H1 (cell line): ENCODE measurements at regions not wholly inside any gene's neighbourhood (a gene's known extent, or its start where the extent isn't known, plus 50 kb on each side); places are given as distances from the start of the nearest gene placed in this dataset.

Experiments
- CTCF ChIA-PET: fragments of 300-600 bp; sonication (Branson Sonifier 250); formaldehyde crosslinking; loops from one replicate; lab custom pipeline; 2021; ENCODE audit not compliant: partially characterized antibody; lab: Charles Lee
- POLR2A ChIA-PET: fragments of 300-600 bp; sonication (Branson Sonifier 250); formaldehyde crosslinking; loops from one replicate; lab custom pipeline; 2021; ENCODE audit warnings: inconsistent platforms; ENCODE audit not compliant: partially characterized antibody; lab: Charles Lee
- DNase-seq, 2 experiments: peaks; one replicate each; pipeline versions ENCODE4 v3.0.0 to v3.0.0-alpha.2; 2010 to 2022; ENCODE audit warnings: low spot score in 2 of 2, low read depth in 1 of 2, mixed read lengths in 1 of 2
- FAIRE-seq: peaks from 2 replicates; lab custom pipeline; 2011; peaks lifted over from hg19 to GRCh38; lab: Jason Lieb, UNC
- H2AFZ ChIP-seq: 2 replicates; pipeline ENCODE4 v1.8.1; 2012; ENCODE audit warnings: low read length, inconsistent platforms
- H2AK5ac ChIP-seq: 2 replicates; pipeline ENCODE4 v1.6.1; 2013; ENCODE audit warnings: low read depth, low read length
- H2BK120ac ChIP-seq: replicated peaks from 2 replicates; pipeline ENCODE3; 2013; ENCODE audit warnings: low read depth, low read length, inconsistent platforms
- H2BK12ac ChIP-seq: 2 replicates; pipeline ENCODE4 v1.6.1; 2013; ENCODE audit warnings: low read depth, low read length
- H2BK15ac ChIP-seq: 2 replicates; pipeline ENCODE4 v1.6.1; 2013; ENCODE audit warnings: low read length
- H2BK20ac ChIP-seq: 2 replicates; pipeline ENCODE4 v1.6.1; 2013; ENCODE audit warnings: low read length
- H2BK5ac ChIP-seq: 2 replicates; pipeline ENCODE4 v1.6.1; 2013; ENCODE audit warnings: low read depth, low read length
- H3K14ac ChIP-seq: 2 replicates; pipeline ENCODE4 v1.6.1; 2013; ENCODE audit warnings: inconsistent platforms; ENCODE audit not compliant: insufficient read length
- H3K18ac ChIP-seq: 2 replicates; pipeline ENCODE4 v1.6.1; 2013; ENCODE audit warnings: low read length; ENCODE audit errors: extremely low read depth
- H3K23ac ChIP-seq: 2 replicates; pipeline ENCODE4 v1.6.1; 2013; ENCODE audit warnings: inconsistent platforms; ENCODE audit not compliant: insufficient read length
- H3K23me2 ChIP-seq: 2 replicates; pipeline ENCODE4 v1.6.1; 2013; ENCODE audit warnings: low read depth, low read length
- H3K27ac ChIP-seq: 2 replicates; pipeline ENCODE4 v1.6.1; 2011; ENCODE audit warnings: low read depth, low read length, inconsistent platforms
- H3K27me3 ChIP-seq, 4 experiments: replicated peaks in 1 of 4; 1 replicate in 1 of 4; 2 replicates in 3 of 4; pipeline versions ENCODE4 v1.6.1 to v1.8.1; 2011 to 2013; ENCODE audit warnings: low read length in 3 of 4, mild to moderate bottlenecking in 3 of 4, inconsistent platforms in 2 of 4, mixed read lengths in 2 of 4, moderate library complexity in 1 of 4; ENCODE audit not compliant: control insufficient read depth in 3 of 4, insufficient read depth in 3 of 4; ENCODE audit errors: extremely low read depth in 1 of 4
- H3K36me3 ChIP-seq, 4 experiments: 2 replicates each; pipeline versions ENCODE4 v1.6.1 to v1.8.1; 2011 to 2013; ENCODE audit warnings: mild to moderate bottlenecking in 4 of 4, low read length in 3 of 4, moderate library complexity in 2 of 4, control low read depth in 1 of 4, inconsistent platforms in 1 of 4; ENCODE audit not compliant: insufficient read depth in 4 of 4, control insufficient read depth in 2 of 4
- H3K4ac ChIP-seq: replicated peaks from 2 replicates; pipeline ENCODE3; 2013; ENCODE audit warnings: low read length, low read depth, mixed read lengths, inconsistent platforms; ENCODE audit not compliant: insufficient read length
- H3K4me1 ChIP-seq, 4 experiments: replicated peaks in 1 of 4; 1 replicate in 1 of 4; 2 replicates in 3 of 4; pipeline versions ENCODE4 v1.6.1 to v1.8.1; 2011 to 2013; ENCODE audit warnings: low read length in 3 of 4, inconsistent platforms in 2 of 4, mixed read lengths in 1 of 4; ENCODE audit not compliant: insufficient read depth in 4 of 4, control insufficient read depth in 3 of 4
- H3K4me2 ChIP-seq, 2 experiments: 2 replicates each; pipeline versions ENCODE4 v1.6.1 to v1.8.1; 2011 to 2013; ENCODE audit warnings: low read depth in 2 of 2, low read length in 2 of 2, control low read depth in 1 of 2, inconsistent platforms in 1 of 2, mild to moderate bottlenecking in 1 of 2; ENCODE audit not compliant: insufficient read depth in 1 of 2
- H3K4me3 ChIP-seq, 4 experiments: fragments of 200-600, 300-600 bp in 1 of 4; sonication (generic), shearing (Covaris generic), sonication (Bioruptor Twin) in 1 of 4; 2 replicates each; pipeline versions ENCODE4 v1.5.1 to v1.8.1; 2011 to 2016; ENCODE audit warnings: low read length in 4 of 4, low read depth in 3 of 4, control low read depth in 2 of 4, inconsistent platforms in 2 of 4, mild to moderate bottlenecking in 2 of 4, mixed read lengths in 1 of 4, moderate library complexity in 1 of 4; ENCODE audit not compliant: insufficient read depth in 2 of 4; ENCODE audit errors: extremely low read depth in 1 of 4
- H3K56ac ChIP-seq: replicated peaks from 2 replicates; pipeline ENCODE3; 2013; ENCODE audit warnings: low read depth, mild to moderate bottlenecking, mixed read lengths, low read length, inconsistent platforms; ENCODE audit not compliant: insufficient read length
- H3K79me1 ChIP-seq: 2 replicates; pipeline ENCODE4 v1.6.1; 2013; ENCODE audit warnings: low read depth, low read length, control low read depth
- H3K79me2 ChIP-seq, 2 experiments: 2 replicates each; pipeline versions ENCODE4 v1.6.1 to v1.8.1; 2012 to 2013; ENCODE audit warnings: low read length in 2 of 2, mild to moderate bottlenecking in 2 of 2, inconsistent platforms in 1 of 2; ENCODE audit not compliant: insufficient read depth in 2 of 2, control insufficient read depth in 1 of 2
- H3K9ac ChIP-seq, 4 experiments: replicated peaks in 1 of 4; 1 replicate in 1 of 4; 2 replicates in 3 of 4; pipeline versions ENCODE4 v1.6.1 to v1.8.1; 2011 to 2013; ENCODE audit warnings: low read depth in 3 of 4, low read length in 3 of 4, control low read depth in 2 of 4, mild to moderate bottlenecking in 2 of 4, moderate library complexity in 2 of 4, inconsistent platforms in 1 of 4; ENCODE audit errors: extremely low read depth in 1 of 4
- H3K9me3 ChIP-seq, 2 experiments: 2 replicates each; pipeline versions ENCODE4 v1.6.1 to v1.8.1; 2012 to 2013; ENCODE audit warnings: mild to moderate bottlenecking in 2 of 2, moderate library complexity in 2 of 2, control low read depth in 1 of 2, inconsistent platforms in 1 of 2, low read depth in 1 of 2, low read length in 1 of 2, mixed read lengths in 1 of 2; ENCODE audit not compliant: insufficient read depth in 2 of 2
- H4K20me1 ChIP-seq, 2 experiments: replicated peaks in 1 of 2; 2 replicates each; pipeline versions ENCODE3 to v1.8.1; 2011 to 2013; ENCODE audit warnings: inconsistent platforms in 2 of 2, low read length in 2 of 2, mild to moderate bottlenecking in 1 of 2; ENCODE audit not compliant: insufficient read depth in 2 of 2, control insufficient read depth in 1 of 2
- H4K5ac ChIP-seq: 2 replicates; pipeline ENCODE4 v1.6.1; 2013; ENCODE audit warnings: low read length, low read depth, mixed read lengths, inconsistent platforms; ENCODE audit not compliant: insufficient read length
- H4K8ac ChIP-seq: 2 replicates; pipeline ENCODE4 v1.8.0; 2013; ENCODE audit warnings: mild to moderate bottlenecking, moderate library complexity, low read length, inconsistent platforms; ENCODE audit not compliant: insufficient read depth; ENCODE audit errors: extremely low read depth
- H4K91ac ChIP-seq: replicated peaks from 2 replicates; pipeline ENCODE3; 2013; ENCODE audit warnings: low read length, mixed read lengths, inconsistent platforms; ENCODE audit not compliant: insufficient read length
- RAD21 ChIP-seq, 2 experiments: IDR thresholded peaks in 1 of 2; conservative IDR thresholded peaks in 1 of 2; 2 replicates each; pipeline ENCODE4 v1.6.1; 2011; ENCODE audit warnings: low read depth in 2 of 2, low read length in 2 of 2, improper control_type of control experiment in 1 of 2, inconsistent platforms in 1 of 2, mild to moderate bottlenecking in 1 of 2, moderate library complexity in 1 of 2
- SIRT6 ChIP-seq: IDR thresholded peaks from one replicate; pipeline ENCODE4 v1.7.1; 2012; ENCODE audit warnings: low read length, inconsistent platforms
- USF2 ChIP-seq: IDR thresholded peaks from 2 replicates; pipeline ENCODE4 v1.6.1; 2011; ENCODE audit warnings: low read length, improper control_type of control experiment
- WGBS, 2 experiments: shearing (Covaris generic) in 1 of 2; methylation state at CpG; one replicate each; pipeline versions ENCODE4 v1.1.6 to v1.1.7; 2013 to 2015; ENCODE audit warnings: low lambda C conversion rate in 2 of 2, mixed read lengths in 2 of 2, inconsistent platforms in 1 of 2, low coverage in 1 of 2, missing lambda C conversion rate in 1 of 2; ENCODE audit not compliant: insufficient replicate concordance in 2 of 2, insufficient coverage in 1 of 2, insufficient read length in 1 of 2; ENCODE audit errors: extremely low coverage in 1 of 2, missing lambda C conversion rate in 1 of 2; 5-methylcytosine and 5-hydroxymethylcytosine counted together
- TF ChIP-seq, protein P1 (sequence below), 3 experiments: IDR thresholded peaks; 1 replicate in 2 of 3; 2 replicates in 1 of 3; pipeline versions ENCODE4 v1.5.1 to v1.6.1; 2011; ENCODE audit warnings: low read length in 3 of 3, mild to moderate bottlenecking in 3 of 3, inconsistent platforms in 2 of 3, low read depth in 1 of 3, moderate library complexity in 1 of 3; ENCODE audit not compliant: insufficient read depth in 1 of 3; ENCODE audit errors: control extremely low read depth in 1 of 3

GRCh38 chr5:92838253-92838652 lies 742.8 kb downstream of the NR2F1-AS1 start:
- FAIRE-seq = no peak

More at GRCh38 chr5:92838253-92838652, 742.8 kb downstream of the NR2F1-AS1 start:
- no peak overlapping the region for H2BK5ac ChIP-seq
- no peaks in the 10 kb centered on the region for H3K79me2 ChIP-seq
- no peak overlapping the region for H2BK12ac ChIP-seq
- no peak overlapping the region for H4K91ac ChIP-seq
- H3K4me3 ChIP-seq = no peak overlapping the region
- no peak overlapping the region for H2BK120ac ChIP-seq
- DNase-seq = no peak
- H3K14ac ChIP-seq = no peak overlapping the region
- no peak overlapping the region for H3K18ac ChIP-seq
- H3K23ac ChIP-seq = no peak overlapping the region
- no peak overlapping the region for H4K8ac ChIP-seq
- ChIA-PET POLR2A (no interaction called here), CTCF (interaction anchor here (0.7 to 2.0 kb wide), 7 partner anchors 11 to 666 kb away, joined by 3 to 6 read pairs (median 3); no protein-coding TSS in a partner anchor)
- no peaks in the 10 kb centered on the region for H3K23me2 ChIP-seq
- H2BK15ac ChIP-seq = no peak overlapping the region
- no peaks in the 10 kb centered on the region; a peak in 1 of 4 replicates for H3K9me3 ChIP-seq
- H3K27ac ChIP-seq = no peak overlapping the region
- no peak overlapping the region for H4K5ac ChIP-seq
- H3K4me2 ChIP-seq = no peak overlapping the region
- H3K56ac ChIP-seq = no peak overlapping the region
- no peak overlapping the region for H2AFZ ChIP-seq
- H3K4ac ChIP-seq = no peak overlapping the region
- H3K4me1 ChIP-seq = no peaks in the 10 kb centered on the region
- TF ChIP-seq USF2 (no peak), RAD21 (IDR thresholded peaks at IDR 0.05 in 1 of 2, conservative IDR thresholded peaks at IDR 0.05 in 1 of 2; ENCODE audit: low read depth in 2 of 2, low read length in 2 of 2) (peak; percentile 69 to 81), SIRT6 (no peak)
- TF ChIP-seq, protein P1, sequence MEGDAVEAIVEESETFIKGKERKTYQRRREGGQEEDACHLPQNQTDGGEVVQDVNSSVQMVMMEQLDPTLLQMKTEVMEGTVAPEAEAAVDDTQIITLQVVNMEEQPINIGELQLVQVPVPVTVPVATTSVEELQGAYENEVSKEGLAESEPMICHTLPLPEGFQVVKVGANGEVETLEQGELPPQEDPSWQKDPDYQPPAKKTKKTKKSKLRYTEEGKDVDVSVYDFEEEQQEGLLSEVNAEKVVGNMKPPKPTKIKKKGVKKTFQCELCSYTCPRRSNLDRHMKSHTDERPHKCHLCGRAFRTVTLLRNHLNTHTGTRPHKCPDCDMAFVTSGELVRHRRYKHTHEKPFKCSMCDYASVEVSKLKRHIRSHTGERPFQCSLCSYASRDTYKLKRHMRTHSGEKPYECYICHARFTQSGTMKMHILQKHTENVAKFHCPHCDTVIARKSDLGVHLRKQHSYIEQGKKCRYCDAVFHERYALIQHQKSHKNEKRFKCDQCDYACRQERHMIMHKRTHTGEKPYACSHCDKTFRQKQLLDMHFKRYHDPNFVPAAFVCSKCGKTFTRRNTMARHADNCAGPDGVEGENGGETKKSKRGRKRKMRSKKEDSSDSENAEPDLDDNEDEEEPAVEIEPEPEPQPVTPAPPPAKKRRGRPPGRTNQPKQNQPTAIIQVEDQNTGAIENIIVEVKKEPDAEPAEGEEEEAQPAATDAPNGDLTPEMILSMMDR (IDR thresholded peaks at IDR 0.05; ENCODE audit: control extremely low read depth in 1 of 3, insufficient read depth in 1 of 3, low read depth in 1 of 3, low read length in 3 of 3) = peak in 2 of 3 experiments; percentile 42 to 65; a peak in 3 of 4 replicates
- no peaks in the 10 kb centered on the region; a peak in 1 of 8 replicates for H3K36me3 ChIP-seq
- no peaks in the 10 kb centered on the region for H3K27me3 ChIP-seq
- no peak overlapping the region for H2AK5ac ChIP-seq
- H4K20me1 ChIP-seq = no peaks in the 10 kb centered on the region
- H3K9ac ChIP-seq = no peak overlapping the region
- no peaks in the 10 kb centered on the region for H3K79me1 ChIP-seq
- 82% methylated on average over 1 of the region's 1 CpG; no CpG with 5 or more reads in 1 of the 2 experiments for WGBS, 2 experiments
- H2BK20ac ChIP-seq = no peak overlapping the region
